ENCODE measurements at regions not wholly inside any gene's neighbourhood (a gene's known extent, or its start where the extent isn't known, plus 50 kb on each side); places are given as distances from the start of the nearest gene placed in this dataset.

DNA sequence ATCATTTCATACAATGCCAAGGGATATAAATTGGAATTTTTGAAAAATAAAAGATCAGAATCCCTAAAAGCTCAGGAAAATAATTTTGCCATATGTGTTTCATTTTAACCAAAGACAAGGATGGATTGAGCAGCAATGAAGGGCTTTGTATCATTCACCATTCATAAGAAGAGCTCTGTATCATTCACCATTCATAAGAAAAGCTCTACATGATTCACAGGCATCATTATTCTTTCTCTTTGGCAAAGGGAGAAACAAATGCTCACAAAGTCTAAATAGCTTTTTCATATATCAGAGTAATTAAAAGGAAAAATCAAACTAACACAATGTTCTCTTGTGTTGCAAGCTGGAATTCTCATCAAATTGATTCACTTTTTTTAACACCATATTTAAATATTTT is 169.1 kb upstream of the MC4R start:
- POLR2A ChIA-PET: no interaction called here
- H3K36me3 ChIP-seq (ENCODE audit: control insufficient read depth, insufficient read depth, low read length): no peaks in the 10 kb centered on the region
- ATAC-seq (no peak), FAIRE-seq (no peak), DNase-seq (ENCODE audit: extremely low read depth in 1 of 4, low spot score in 3 of 4) (no peak)
- H3K4me1 ChIP-seq (replicated peaks in 1 of 2; ENCODE audit: control insufficient read depth in 2 of 2, insufficient read depth in 2 of 2, low read length in 2 of 2): no peaks in the 10 kb centered on the region
- H4K20me1 ChIP-seq (replicated peaks; ENCODE audit: control insufficient read depth, insufficient read depth, low read length): no peaks in the 10 kb centered on the region
- no peak overlapping the region for H2AFZ ChIP-seq (ENCODE audit: low read depth, low read length)
- in situ Hi-C loops (cut with MboI) (loop anchor here (25.0 kb wide), 1 partner anchor 704 kb away; no protein-coding TSS in a partner anchor), intact Hi-C loops (cut with micrococcal nuclease) (loop anchor here (10.0 kb wide), 2 partner anchors 447 to 707 kb away; no protein-coding TSS in a partner anchor)
- H3K9ac ChIP-seq (ENCODE audit: insufficient read depth in 1 of 2, low read depth in 2 of 2, low read length in 2 of 2): no peak overlapping the region
- no peaks in the 10 kb centered on the region for H3K9me3 ChIP-seq (replicated peaks; ENCODE audit: control insufficient read depth, insufficient read depth, low read depth, low read length)
- no TSS peak for BruUV-seq (replicated peaks)
- no peak overlapping the region for H3K27ac ChIP-seq (ENCODE audit: extremely low read depth, low read depth, low read length)
- H3K79me2 ChIP-seq (ENCODE audit: control insufficient read depth, insufficient read depth, low read length): no peaks in the 10 kb centered on the region
- CTCF ChIA-PET (ENCODE audit: low intra/inter-chr PET ratio): no interaction called here
- H3K9me1 ChIP-seq (ENCODE audit: control insufficient read depth, insufficient read depth, low read length): no peaks in the 10 kb centered on the region
- H3K4me2 ChIP-seq (ENCODE audit: insufficient read depth, low read length): no peak overlapping the region
- H3K4me3 ChIP-seq: no peak overlapping the region
- TF ChIP-seq RAD51 (IDR thresholded peaks at IDR 0.05; ENCODE audit: borderline replicate concordance, low read depth) (no peak), NEUROD1 (IDR thresholded peaks at IDR 0.05; ENCODE audit: borderline replicate concordance, low read depth, low read length, partially characterized antibody) (no peak), CBX3 (IDR thresholded peaks at IDR 0.05; ENCODE audit: borderline replicate concordance in 1 of 2, low read length in 2 of 2) (no peak), RFX7 (CRISPR knock-in tag; IDR thresholded peaks at IDR 0.05) (no peak), MYBL2 (IDR thresholded peaks at IDR 0.05; ENCODE audit: low read depth) (no peak), MYBL2 (CRISPR knock-in tag; IDR thresholded peaks at IDR 0.05; ENCODE audit: borderline replicate concordance) (no peak), JUNB (CRISPR knock-in tag; conservative IDR thresholded peaks at IDR 0.05) (no peak), ZNF785 (CRISPR knock-in tag; IDR thresholded peaks at IDR 0.05) (no peak), ZNF354B (CRISPR knock-in tag; IDR thresholded peaks at IDR 0.05) (no peak), ZEB2 (IDR thresholded peaks at IDR 0.05) (no peak), TRIM24 (IDR thresholded peaks at IDR 0.05) (no peak), HCFC1 (IDR thresholded peaks at IDR 0.05; ENCODE audit: low read depth, low read length) (no peak), CBFA2T2 (conservative IDR thresholded peaks at IDR 0.05) (no peak), ZNF778 (CRISPR knock-in tag; IDR thresholded peaks at IDR 0.05) (no peak)
- TF ChIP-seq, protein P1, sequence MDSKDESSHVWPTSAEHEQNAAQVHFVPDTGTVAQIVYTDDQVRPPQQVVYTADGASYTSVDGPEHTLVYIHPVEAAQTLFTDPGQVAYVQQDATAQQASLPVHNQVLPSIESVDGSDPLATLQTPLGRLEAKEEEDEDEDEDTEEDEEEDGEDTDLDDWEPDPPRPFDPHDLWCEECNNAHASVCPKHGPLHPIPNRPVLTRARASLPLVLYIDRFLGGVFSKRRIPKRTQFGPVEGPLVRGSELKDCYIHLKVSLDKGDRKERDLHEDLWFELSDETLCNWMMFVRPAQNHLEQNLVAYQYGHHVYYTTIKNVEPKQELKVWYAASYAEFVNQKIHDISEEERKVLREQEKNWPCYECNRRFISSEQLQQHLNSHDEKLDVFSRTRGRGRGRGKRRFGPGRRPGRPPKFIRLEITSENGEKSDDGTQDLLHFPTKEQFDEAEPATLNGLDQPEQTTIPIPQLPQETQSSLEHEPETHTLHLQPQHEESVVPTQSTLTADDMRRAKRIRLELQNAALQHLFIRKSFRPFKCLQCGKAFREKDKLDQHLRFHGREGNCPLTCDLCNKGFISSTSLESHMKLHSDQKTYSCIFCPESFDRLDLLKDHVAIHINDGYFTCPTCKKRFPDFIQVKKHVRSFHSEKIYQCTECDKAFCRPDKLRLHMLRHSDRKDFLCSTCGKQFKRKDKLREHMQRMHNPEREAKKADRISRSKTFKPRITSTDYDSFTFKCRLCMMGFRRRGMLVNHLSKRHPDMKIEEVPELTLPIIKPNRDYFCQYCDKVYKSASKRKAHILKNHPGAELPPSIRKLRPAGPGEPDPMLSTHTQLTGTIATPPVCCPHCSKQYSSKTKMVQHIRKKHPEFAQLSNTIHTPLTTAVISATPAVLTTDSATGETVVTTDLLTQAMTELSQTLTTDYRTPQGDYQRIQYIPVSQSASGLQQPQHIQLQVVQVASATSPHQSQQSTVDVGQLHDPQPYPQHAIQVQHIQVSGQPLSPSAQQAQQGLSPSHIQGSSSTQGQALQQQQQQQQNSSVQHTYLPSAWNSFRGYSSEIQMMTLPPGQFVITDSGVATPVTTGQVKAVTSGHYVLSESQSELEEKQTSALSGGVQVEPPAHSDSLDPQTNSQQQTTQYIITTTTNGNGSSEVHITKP (IDR thresholded peaks at IDR 0.05; ENCODE audit: partially characterized antibody): no peak
- TF ChIP-seq, protein P2, sequence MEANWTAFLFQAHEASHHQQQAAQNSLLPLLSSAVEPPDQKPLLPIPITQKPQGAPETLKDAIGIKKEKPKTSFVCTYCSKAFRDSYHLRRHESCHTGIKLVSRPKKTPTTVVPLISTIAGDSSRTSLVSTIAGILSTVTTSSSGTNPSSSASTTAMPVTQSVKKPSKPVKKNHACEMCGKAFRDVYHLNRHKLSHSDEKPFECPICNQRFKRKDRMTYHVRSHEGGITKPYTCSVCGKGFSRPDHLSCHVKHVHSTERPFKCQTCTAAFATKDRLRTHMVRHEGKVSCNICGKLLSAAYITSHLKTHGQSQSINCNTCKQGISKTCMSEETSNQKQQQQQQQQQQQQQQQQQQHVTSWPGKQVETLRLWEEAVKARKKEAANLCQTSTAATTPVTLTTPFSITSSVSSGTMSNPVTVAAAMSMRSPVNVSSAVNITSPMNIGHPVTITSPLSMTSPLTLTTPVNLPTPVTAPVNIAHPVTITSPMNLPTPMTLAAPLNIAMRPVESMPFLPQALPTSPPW (CRISPR knock-in tag; IDR thresholded peaks at IDR 0.05): no peak
- H3K27me3 ChIP-seq (ENCODE audit: control insufficient read depth in 2 of 2, insufficient read depth in 2 of 2, low read length in 2 of 2): no peaks in the 10 kb centered on the region
